Neural cell (in vitro differentiated cells): ENCODE measurements at regions not wholly inside any gene's neighbourhood (a gene's known extent, or its start where the extent isn't known, plus 50 kb on each side); places are given as distances from the start of the nearest gene placed in this dataset.

ENCODE experiments used
- H2AFZ ChIP-seq: fragments of 200-600, 300-800 bp; sonication (generic), shearing (Covaris generic); 2 replicates; pipeline ENCODE4 v1.6.0; 2014; ENCODE audit warnings: low read depth, mild to moderate bottlenecking, antibody characterized with exemption, low read length, moderate library complexity
- H3F3A ChIP-seq: fragments of 200-600 bp; shearing (Covaris generic); 2 replicates; pipeline ENCODE4 v1.6.1; 2016; ENCODE audit warnings: mild to moderate bottlenecking, moderate library complexity, mixed read lengths, antibody characterized with exemption, low read length; ENCODE audit not compliant: insufficient read depth, poor library complexity, severe bottlenecking
- H3K27ac ChIP-seq: fragments of 200-600, 300-800 bp; sonication (generic), shearing (Covaris generic); 2 replicates; pipeline ENCODE4 v1.5.1; 2014; ENCODE audit warnings: mild to moderate bottlenecking, low read length, moderate library complexity
- H3K27me3 ChIP-seq: fragments of 300-800, 200-600 bp; sonication (generic), shearing (Covaris generic); 2 replicates; pipeline ENCODE4 v1.6.0; 2014; ENCODE audit warnings: mild to moderate bottlenecking, low read depth, low read length, moderate library complexity; ENCODE audit not compliant: insufficient read depth
- H3K36me3 ChIP-seq: fragments of 300-800, 200-600 bp; sonication (generic), shearing (Covaris generic); 2 replicates; pipeline ENCODE4 v1.5.1; 2014; ENCODE audit warnings: mild to moderate bottlenecking, antibody characterized with exemption, low read length, moderate library complexity; ENCODE audit not compliant: insufficient read depth
- H3K4me2 ChIP-seq: fragments of 300-800, 200-600 bp; sonication (generic), shearing (Covaris generic); 2 replicates; pipeline ENCODE4 v1.6.0; 2014; ENCODE audit warnings: mild to moderate bottlenecking, low read length
- H3K4me3 ChIP-seq: fragments of 300-800, 200-600 bp; sonication (generic), shearing (Covaris generic); 2 replicates; pipeline ENCODE4 v1.5.1; 2014; ENCODE audit warnings: mild to moderate bottlenecking, low read length, moderate library complexity
- H3K79me2 ChIP-seq: fragments of 200-600 bp; shearing (Covaris generic); replicated peaks from 2 replicates; pipeline ENCODE4 v1.6.0; 2014; ENCODE audit warnings: mild to moderate bottlenecking, low read length, moderate library complexity; ENCODE audit not compliant: insufficient read depth
- H3K9ac ChIP-seq: fragments of 300-800, 200-600 bp; sonication (generic), shearing (Covaris generic); 2 replicates; pipeline ENCODE4 v1.6.1; 2016; ENCODE audit warnings: mild to moderate bottlenecking, low read length, mixed read lengths
- H3K9me2 ChIP-seq: fragments of 200-600 bp; shearing (Covaris generic); 2 replicates; pipeline ENCODE4 v1.6.1; 2016; ENCODE audit warnings: mild to moderate bottlenecking, low read length, mixed read lengths; ENCODE audit not compliant: insufficient read depth
- H3K9me3 ChIP-seq: fragments of 200-600, 300-800 bp; sonication (generic), shearing (Covaris generic); 2 replicates; pipeline ENCODE4 v1.6.1; 2016; ENCODE audit warnings: mild to moderate bottlenecking, mixed run types, low read length, moderate library complexity, mixed read lengths
- H4K20me1 ChIP-seq: fragments of 200-600 bp; shearing (Covaris generic); 2 replicates; pipeline ENCODE4 v1.6.1; 2016; ENCODE audit warnings: mild to moderate bottlenecking, mixed run types; ENCODE audit not compliant: insufficient read depth
- CTCF ChIP-seq: fragments of 450-650 bp; IDR thresholded peaks from 2 replicates; pipeline ENCODE4 v1.5.1; 2014; ENCODE audit warnings: antibody characterized with exemption, mild to moderate bottlenecking, moderate library complexity; ENCODE audit not compliant: poor library complexity, severe bottlenecking
- EP300 ChIP-seq: fragments of 450-650 bp; conservative IDR thresholded peaks from 2 replicates; pipeline ENCODE4 v1.6.1; 2014; ENCODE audit warnings: antibody characterized with exemption, mild to moderate bottlenecking, moderate library complexity; ENCODE audit not compliant: poor library complexity, severe bottlenecking
- EZH2 ChIP-seq: fragments of 200-600, 300-800 bp; shearing (Covaris generic), sonication (generic); IDR thresholded peaks from 2 replicates; pipeline ENCODE4 v1.6.1; 2014; ENCODE audit warnings: antibody characterized with exemption, low read length, borderline replicate concordance, mild to moderate bottlenecking; ENCODE audit not compliant: insufficient read depth, poor library complexity, severe bottlenecking
- MXI1 ChIP-seq: fragments of 450-650 bp; conservative IDR thresholded peaks from 2 replicates; pipeline ENCODE4 v1.6.1; 2014; ENCODE audit warnings: antibody characterized with exemption, mild to moderate bottlenecking; ENCODE audit not compliant: poor library complexity, severe bottlenecking
- POLR2AphosphoS5 ChIP-seq: IDR thresholded peaks from 2 replicates; pipeline ENCODE4 v1.6.1; 2012
- RAD21 ChIP-seq: fragments of 450-650 bp; conservative IDR thresholded peaks from 2 replicates; pipeline ENCODE4 v1.6.1; 2014; ENCODE audit warnings: antibody characterized with exemption, mild to moderate bottlenecking, moderate library complexity
- REST ChIP-seq: IDR thresholded peaks from 2 replicates; pipeline ENCODE4 v1.6.1; 2012; ENCODE audit warnings: borderline replicate concordance
- SMC3 ChIP-seq: fragments of 450-650 bp; conservative IDR thresholded peaks from 2 replicates; pipeline ENCODE4 v1.6.1; 2014; ENCODE audit warnings: antibody characterized with exemption, mild to moderate bottlenecking, moderate library complexity; ENCODE audit not compliant: poor library complexity
- TAF1 ChIP-seq: IDR thresholded peaks from 2 replicates; pipeline ENCODE4 v1.6.1; 2012; ENCODE audit warnings: low read depth

GRCh38 chr1:37319284-37319683 lies 155.1 kb upstream of the ZC3H12A start:
- Histone ChIP-seq H3K36me3 (no peaks in the 10 kb centered on the region), H3K4me2 (no peak overlapping the region), H3F3A (no peaks in the 10 kb centered on the region), H3K79me2 (no peaks in the 10 kb centered on the region), H3K9ac (no peak overlapping the region), H3K27me3 (peaks cover 5% of the 10 kb centered on the region), H3K27ac (no peak overlapping the region), H3K9me2 (no peaks in the 10 kb centered on the region), H3K4me3 (no peak overlapping the region), H3K9me3 (no peaks in the 10 kb centered on the region), H4K20me1 (no peaks in the 10 kb centered on the region), H2AFZ (no peak overlapping the region)
- no peak for TF ChIP-seq POLR2AphosphoS5
- no peak for TF ChIP-seq MXI1
- no peak for TF ChIP-seq REST
- no peak for TF ChIP-seq TAF1
- TF ChIP-seq SMC3: no peak
- no peak for TF ChIP-seq CTCF
- no peak for TF ChIP-seq EP300
- no peak for TF ChIP-seq RAD21
- no peak for TF ChIP-seq EZH2

GRCh38 chr1:37323486-37324377 lies 150.6 kb upstream of the ZC3H12A start:
- no peaks in the 10 kb centered on the region for H3K9me3 ChIP-seq
- no peaks in the 10 kb centered on the region for H3K27me3 ChIP-seq

More at GRCh38 chr1:37323486-37324377, 150.6 kb upstream of the ZC3H12A start:
- no peak overlapping the region for H3K9ac ChIP-seq
- H3K27ac ChIP-seq: no peak overlapping the region
- no peak overlapping the region for H3K4me2 ChIP-seq
- no peaks in the 10 kb centered on the region for H3F3A ChIP-seq
- no peaks in the 10 kb centered on the region for H3K9me2 ChIP-seq
- no peak overlapping the region for H2AFZ ChIP-seq
- H3K79me2 ChIP-seq: no peaks in the 10 kb centered on the region
- H3K36me3 ChIP-seq: no peaks in the 10 kb centered on the region
- H3K4me3 ChIP-seq: no peak overlapping the region
- no peaks in the 10 kb centered on the region for H4K20me1 ChIP-seq
- TF ChIP-seq MXI1 (no peak), SMC3 (peak; percentile 36), REST (no peak), EP300 (no peak), CTCF (peak; percentile 51), EZH2 (no peak), TAF1 (no peak), RAD21 (peak; percentile 37), POLR2AphosphoS5 (no peak)
